ENCODE measurements at regions not wholly inside any gene's neighbourhood (a gene's known extent, or its start where the extent isn't known, plus 50 kb on each side); places are given as distances from the start of the nearest gene placed in this dataset.

DNA sequence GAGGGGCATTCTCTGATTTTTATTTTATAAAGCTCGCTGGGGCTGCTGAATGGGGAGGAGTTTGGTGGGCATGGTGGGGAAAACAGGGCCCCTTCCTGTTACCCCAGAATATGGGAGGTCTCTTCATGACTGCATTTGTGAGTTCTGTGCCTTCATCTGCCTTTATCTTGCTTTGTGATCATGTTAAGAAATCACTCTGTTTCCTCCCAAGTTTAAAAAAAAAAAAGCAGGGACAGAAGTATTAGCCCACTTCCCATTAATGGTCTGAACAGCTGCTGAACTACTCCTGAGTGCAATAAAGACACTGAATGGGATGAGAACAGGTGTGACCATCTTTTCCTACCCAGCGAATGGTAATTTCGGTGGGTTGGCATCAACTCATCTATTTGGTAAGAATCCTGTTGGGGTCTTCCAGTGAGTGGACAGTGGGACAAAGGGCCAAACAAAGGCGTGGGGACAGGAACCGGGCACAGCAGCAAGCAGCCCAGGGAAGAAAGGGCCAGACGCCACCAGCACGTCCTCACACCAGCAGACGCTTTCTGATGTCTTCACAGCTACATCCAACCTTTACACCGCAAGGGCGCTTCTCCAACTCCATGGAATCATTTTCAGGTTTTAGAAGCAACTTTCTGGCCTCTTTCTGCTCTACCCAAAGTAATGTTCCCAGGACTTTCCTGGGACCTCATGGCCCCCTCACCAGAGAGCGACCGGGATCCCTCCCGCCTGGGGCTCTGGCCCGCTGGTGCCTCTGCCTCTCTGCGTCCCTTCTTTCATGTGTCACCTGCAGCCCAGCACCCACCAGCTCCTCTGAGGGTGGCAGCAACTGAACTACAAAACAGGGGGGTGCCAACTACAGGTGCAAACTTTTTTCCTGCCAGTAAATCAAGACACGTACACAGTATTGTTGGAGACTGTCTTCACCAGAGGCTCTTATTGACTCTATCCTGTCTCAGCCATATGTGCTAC lies 160.2 kb downstream of the ADSS2 start:
- no peaks in the 10 kb centered on the region for H3K27me3 ChIP-seq
- intact Hi-C loops (cut with DNase I): no loop called here
- DNase-seq (ENCODE audit: low spot score in 2 of 2): no peak
- no peak overlapping the region for H3K27ac ChIP-seq
- no peaks in the 10 kb centered on the region for H3K36me3 ChIP-seq
- no peaks in the 10 kb centered on the region for H3K4me1 ChIP-seq
- TF ChIP-seq, protein P1, sequence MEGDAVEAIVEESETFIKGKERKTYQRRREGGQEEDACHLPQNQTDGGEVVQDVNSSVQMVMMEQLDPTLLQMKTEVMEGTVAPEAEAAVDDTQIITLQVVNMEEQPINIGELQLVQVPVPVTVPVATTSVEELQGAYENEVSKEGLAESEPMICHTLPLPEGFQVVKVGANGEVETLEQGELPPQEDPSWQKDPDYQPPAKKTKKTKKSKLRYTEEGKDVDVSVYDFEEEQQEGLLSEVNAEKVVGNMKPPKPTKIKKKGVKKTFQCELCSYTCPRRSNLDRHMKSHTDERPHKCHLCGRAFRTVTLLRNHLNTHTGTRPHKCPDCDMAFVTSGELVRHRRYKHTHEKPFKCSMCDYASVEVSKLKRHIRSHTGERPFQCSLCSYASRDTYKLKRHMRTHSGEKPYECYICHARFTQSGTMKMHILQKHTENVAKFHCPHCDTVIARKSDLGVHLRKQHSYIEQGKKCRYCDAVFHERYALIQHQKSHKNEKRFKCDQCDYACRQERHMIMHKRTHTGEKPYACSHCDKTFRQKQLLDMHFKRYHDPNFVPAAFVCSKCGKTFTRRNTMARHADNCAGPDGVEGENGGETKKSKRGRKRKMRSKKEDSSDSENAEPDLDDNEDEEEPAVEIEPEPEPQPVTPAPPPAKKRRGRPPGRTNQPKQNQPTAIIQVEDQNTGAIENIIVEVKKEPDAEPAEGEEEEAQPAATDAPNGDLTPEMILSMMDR (IDR thresholded peaks at IDR 0.05): no peak
- no peaks in the 10 kb centered on the region for H3K9me3 ChIP-seq
- H3K4me3 ChIP-seq: no peak overlapping the region

DNA sequence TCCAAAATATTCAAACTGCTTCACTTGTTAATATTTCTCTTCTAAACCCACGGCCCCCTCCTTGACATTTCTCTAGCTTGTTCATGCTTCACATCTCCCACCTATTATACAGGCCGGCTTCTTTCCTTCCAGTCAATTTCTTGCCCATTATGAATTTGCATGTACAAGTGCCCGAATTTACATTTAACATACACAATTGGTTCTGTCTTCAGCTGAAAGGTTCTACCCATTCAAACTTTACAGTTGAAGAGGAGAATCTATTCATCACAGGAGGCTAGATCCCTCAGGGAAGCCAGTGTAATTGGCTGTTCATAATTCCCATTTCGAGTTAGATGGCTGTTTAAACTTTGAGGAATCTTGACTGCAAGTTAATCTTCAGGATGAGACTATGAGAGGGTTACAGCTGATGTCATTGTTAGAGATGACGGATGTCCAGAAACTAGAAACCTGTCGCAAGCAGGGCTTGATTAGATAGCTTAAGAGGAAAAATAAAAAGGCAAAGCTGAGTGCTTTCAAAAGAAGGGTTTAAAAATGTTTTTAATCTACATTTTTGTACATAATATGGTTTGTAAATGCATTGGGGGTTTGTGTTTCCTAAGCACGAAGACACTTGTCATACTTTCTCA lies 157.0 kb downstream of the ADSS2 start:
- intact Hi-C loops (cut with DNase I): no loop called here
- no peak for DNase-seq (ENCODE audit: low spot score in 2 of 2)
- peaks cover 0 to 3% of the 10 kb centered on the region in 2 donors for H3K4me1 ChIP-seq
- no peaks in the 10 kb centered on the region for H3K9me3 ChIP-seq
- TF ChIP-seq, protein P1 (IDR thresholded peaks at IDR 0.05): no peak
- no peak overlapping the region for H3K27ac ChIP-seq
- H3K27me3 ChIP-seq: no peaks in the 10 kb centered on the region
- H3K4me3 ChIP-seq: no peak overlapping the region
- H3K36me3 ChIP-seq: no peaks in the 10 kb centered on the region

DNA sequence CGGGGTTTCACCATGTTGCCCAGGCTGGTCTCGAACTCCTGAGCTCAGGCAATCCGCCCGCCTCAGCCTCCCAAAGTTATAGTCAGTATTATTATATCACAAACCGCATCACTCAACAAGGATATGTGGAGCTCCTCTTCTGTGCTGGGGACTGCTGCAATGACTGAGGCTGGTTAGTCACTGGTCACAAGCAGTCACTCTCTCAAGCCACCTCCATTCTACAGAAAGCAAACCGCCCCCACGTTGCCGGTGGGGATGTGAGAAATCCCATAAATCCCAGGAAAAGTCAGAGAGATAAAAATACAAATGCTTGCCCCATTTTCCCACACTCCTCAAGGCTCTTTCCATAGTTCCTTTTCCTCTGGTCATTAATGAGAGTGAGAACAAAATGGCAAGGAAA lies 155.7 kb downstream of the ADSS2 start:
- no peak overlapping the region for H3K27ac ChIP-seq
- no peak for DNase-seq (ENCODE audit: low spot score in 2 of 2)
- intact Hi-C loops (cut with DNase I): no loop called here
- H3K36me3 ChIP-seq: no peaks in the 10 kb centered on the region
- peaks cover 0 to 6% of the 10 kb centered on the region in 2 donors for H3K4me1 ChIP-seq
- TF ChIP-seq, protein P1 (IDR thresholded peaks at IDR 0.05): no peak
- no peaks in the 10 kb centered on the region for H3K9me3 ChIP-seq
- no peaks in the 10 kb centered on the region for H3K27me3 ChIP-seq
- H3K4me3 ChIP-seq: no peak overlapping the region

DNA sequence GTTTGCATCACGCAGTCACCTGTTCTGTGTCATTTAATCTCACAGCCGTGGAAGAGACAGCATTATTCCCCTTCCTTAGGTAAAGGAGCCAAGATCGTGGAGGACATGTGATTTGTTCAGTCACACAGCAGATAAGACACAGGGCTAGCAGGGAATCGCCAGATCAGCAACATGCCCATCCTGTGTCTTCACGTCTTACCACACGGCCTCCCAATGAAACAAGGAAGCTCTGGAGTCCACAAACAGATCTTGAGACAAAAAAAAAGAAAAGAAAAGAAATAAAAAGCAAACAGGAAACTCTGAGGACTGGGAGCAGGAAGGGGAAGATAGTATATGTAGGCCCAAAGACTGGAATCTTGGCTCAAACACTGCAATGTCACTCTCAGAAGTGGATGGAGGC lies 155.3 kb downstream of the ADSS2 start:
- TF ChIP-seq, protein P1 (IDR thresholded peaks at IDR 0.05): no peak
- intact Hi-C loops (cut with DNase I): no loop called here
- Histone ChIP-seq H3K9me3 (no peaks in the 10 kb centered on the region), H3K4me3 (no peak overlapping the region), H3K27me3 (no peaks in the 10 kb centered on the region), H3K27ac (no peak overlapping the region), H3K36me3 (no peaks in the 10 kb centered on the region), H3K4me1 (peaks cover 0 to 6% of the 10 kb centered on the region in 2 donors)
- no peak for DNase-seq (ENCODE audit: low spot score in 2 of 2)

DNA sequence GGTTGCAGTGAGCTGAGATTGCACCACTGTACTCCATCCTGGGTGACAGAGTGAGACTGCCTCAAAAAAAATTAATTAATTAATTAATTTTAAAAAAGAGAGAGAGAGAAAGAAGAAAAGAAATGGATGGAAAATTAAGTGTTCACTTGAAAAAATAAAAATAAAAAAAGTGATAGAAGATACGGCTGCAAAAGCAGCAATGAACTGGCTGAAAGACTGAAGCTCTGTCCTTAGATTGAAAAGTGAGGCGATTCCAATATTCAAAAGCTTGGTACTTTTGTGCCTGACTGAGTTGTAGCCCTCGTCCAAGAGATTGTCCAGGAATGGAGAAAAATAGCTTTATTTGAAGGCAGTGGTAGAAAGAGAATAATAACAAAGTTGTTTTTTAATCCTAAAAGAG lies 154.6 kb downstream of the ADSS2 start:
- intact Hi-C loops (cut with DNase I): no loop called here
- no peak for DNase-seq (ENCODE audit: low spot score in 2 of 2)
- Histone ChIP-seq H3K27ac (no peak overlapping the region), H3K4me1 (peaks cover 0 to 6% of the 10 kb centered on the region in 2 donors), H3K36me3 (no peaks in the 10 kb centered on the region), H3K4me3 (no peak overlapping the region), H3K27me3 (no peaks in the 10 kb centered on the region), H3K9me3 (no peaks in the 10 kb centered on the region)
- TF ChIP-seq, protein P1 (IDR thresholded peaks at IDR 0.05): no peak
